T-cell (primary cell): ENCODE measurements at regions not wholly inside any gene's neighbourhood (a gene's known extent, or its start where the extent isn't known, plus 50 kb on each side); places are given as distances from the start of the nearest gene placed in this dataset.

ENCODE experiments used
- ATAC-seq, 4 experiments: fragments of 200-7000 bp in 3 of 4; fragments of 150-1000 bp in 1 of 4; cut with Tn5 transposase; replicated peaks in 1 of 4; 1 replicate in 3 of 4; 2 replicates in 1 of 4; pipeline ENCODE4 v1.10.0; 2021; ENCODE audit warnings: moderate library complexity in 3 of 4, mild to moderate bottlenecking in 2 of 4, moderate number of reproducible peaks in 1 of 4
- CTCF ChIA-PET, 2 donors: fragments of 300-600 bp; sonication (Branson Sonifier 250); formaldehyde crosslinking; loops; one replicate each; lab custom pipeline; 2022; ENCODE audit warnings: antibody characterized with exemption in 2 of 2; lab: Charles Lee
- POLR2A ChIA-PET, 2 donors: fragments of 300-600 bp; sonication (Branson Sonifier 250); formaldehyde crosslinking; loops; one replicate each; lab custom pipeline; 2022; ENCODE audit warnings: antibody characterized with exemption in 2 of 2; lab: Charles Lee
- DNase-seq, 35 experiments: peaks; one replicate each; pipeline versions ENCODE4 v3.0.0 to v3.0.0-alpha.2; 2013 to 2023
- H3K27ac ChIP-seq: one replicate; pipeline ENCODE4 v1.5.1; 2013; ENCODE audit warnings: low read length
- H3K27me3 ChIP-seq, 2 experiments: replicated peaks in 1 of 2; 1 replicate in 1 of 2; 2 replicates in 1 of 2; pipeline versions ENCODE4 v1.6.1 to v1.7.0; 2013; ENCODE audit warnings: low read length in 1 of 2, mixed read lengths in 1 of 2; ENCODE audit not compliant: control insufficient read depth in 2 of 2, insufficient read depth in 2 of 2; ENCODE audit errors: extremely low read depth in 1 of 2
- H3K36me3 ChIP-seq, 2 donors: 1 replicate in 1 of 2; 2 replicates in 1 of 2; pipeline versions ENCODE4 v1.6.1 to v1.7.0; 2013; ENCODE audit warnings: low read length in 1 of 2; ENCODE audit not compliant: control insufficient read depth in 2 of 2, insufficient read depth in 1 of 2; ENCODE audit errors: extremely low read depth in 1 of 2
- H3K4me1 ChIP-seq, 2 experiments: 1 replicate in 1 of 2; 2 replicates in 1 of 2; pipeline versions ENCODE4 v1.6.1 to v1.7.0; 2013; ENCODE audit warnings: low read length in 2 of 2, mixed read lengths in 1 of 2; ENCODE audit not compliant: insufficient read depth in 2 of 2, control insufficient read depth in 1 of 2; ENCODE audit errors: extremely low read depth in 1 of 2
- H3K4me3 ChIP-seq, 2 donors: 1 replicate in 1 of 2; 2 replicates in 1 of 2; pipeline versions ENCODE4 v1.5.1 to v1.7.0; 2013; ENCODE audit warnings: mild to moderate bottlenecking in 2 of 2, low read length in 1 of 2, moderate library complexity in 1 of 2; ENCODE audit not compliant: control insufficient read depth in 1 of 2; ENCODE audit errors: extremely low read depth in 1 of 2
- H3K9me3 ChIP-seq: 2 replicates; pipeline ENCODE4 v1.7.0; 2013
- H3K27ac Mint-ChIP-seq, 2 donors: one replicate each; pipeline ENCODE4 v1.8.0; 2020 to 2021; ENCODE audit warnings: mild to moderate bottlenecking in 2 of 2, mixed read lengths in 2 of 2
- H3K27me3 Mint-ChIP-seq, 2 donors: one replicate each; pipeline ENCODE4 v1.8.0; 2021 to 2022; ENCODE audit warnings: mixed read lengths in 2 of 2
- H3K36me3 Mint-ChIP-seq: one replicate; pipeline ENCODE4 v1.8.0; 2021; ENCODE audit warnings: mixed read lengths
- H3K4me1 Mint-ChIP-seq, 3 donors: one replicate each; pipeline ENCODE4 v1.8.0; 2020 to 2022; ENCODE audit warnings: mixed read lengths in 3 of 3, mild to moderate bottlenecking in 1 of 3
- H3K4me3 Mint-ChIP-seq, 3 donors: one replicate each; pipeline ENCODE4 v1.8.0; 2020 to 2022; ENCODE audit warnings: mild to moderate bottlenecking in 3 of 3, mixed read lengths in 3 of 3, moderate library complexity in 3 of 3
- H3K9me3 Mint-ChIP-seq, 3 donors: one replicate each; pipeline ENCODE4 v1.8.0; 2020 to 2022; ENCODE audit warnings: mixed read lengths in 3 of 3
- WGBS: methylation state at CpG from one replicate; pipeline ENCODE4 v1.1.5; 2013; ENCODE audit warnings: missing lambda C conversion rate; ENCODE audit not compliant: insufficient coverage; 5-methylcytosine and 5-hydroxymethylcytosine counted together

GRCh38 chr2:60678551-60678950 lies 77.5 kb upstream of the PAPOLG start:
- Histone ChIP-seq H3K36me3 (no peaks in the 10 kb centered on the region), H3K27me3 (peaks cover 0 to 17% of the 10 kb centered on the region in 2 experiments), H3K4me1 (peaks cover 0 to 5% of the 10 kb centered on the region in 2 experiments), H3K4me3 (no peak overlapping the region), H3K27ac (no peak overlapping the region), H3K9me3 (no peaks in the 10 kb centered on the region)
- Mint-ChIP-seq H3K36me3 (no peaks in the 10 kb centered on the region), H3K27ac (no peak overlapping the region), H3K9me3 (no peaks in the 10 kb centered on the region), H3K27me3 (peaks cover 18 to 23% of the 10 kb centered on the region in 2 donors), H3K4me3 (no peak overlapping the region), H3K4me1 (peaks cover 0 to 4% (median 2%) of the 10 kb centered on the region in 3 donors)
- POLR2A ChIA-PET = interaction anchor here in 1 of 2 donors (0.6 kb wide), 1 partner anchor 416 kb away, joined by 9 read pairs; no protein-coding TSS in a partner anchor
- ATAC-seq (no peak), DNase-seq (no peak)
- CTCF ChIA-PET = interaction anchor here in 1 of 2 donors (1.7 kb wide), 1 partner anchor 34 kb away, joined by 3 read pairs; no protein-coding TSS in a partner anchor
- WGBS = 89% methylated on average over 4 of the region's 7 CpGs

- WGBS = 69% methylated on average over 3 of the region's 9 CpGs
- CTCF ChIA-PET = no interaction called here
- ATAC-seq (no peak), DNase-seq (no peak)
- POLR2A ChIA-PET = no interaction called here
- Mint-ChIP-seq H3K4me3 (no peak overlapping the region), H3K36me3 (no peaks in the 10 kb centered on the region), H3K4me1 (peaks cover 0 to 4% (median 2%) of the 10 kb centered on the region in 3 donors), H3K9me3 (no peaks in the 10 kb centered on the region), H3K27ac (no peak overlapping the region), H3K27me3 (peaks cover 18 to 23% of the 10 kb centered on the region in 2 donors)
- no peaks in the 10 kb centered on the region for H3K9me3 ChIP-seq
- peaks cover 0 to 17% of the 10 kb centered on the region in 2 experiments for H3K27me3 ChIP-seq
- no peak overlapping the region for H3K4me3 ChIP-seq
- H3K36me3 ChIP-seq = no peaks in the 10 kb centered on the region
- H3K27ac ChIP-seq = no peak overlapping the region
- H3K4me1 ChIP-seq = peaks cover 0 to 5% of the 10 kb centered on the region in 2 experiments
Observed at GRCh38 chr2:60679036-60679780, 76.9 kb upstream of the PAPOLG start.

- H3K36me3 Mint-ChIP-seq = no peaks in the 10 kb centered on the region
- no CpG with 5 or more reads among the region's 3 CpGs for WGBS
- no peak for DNase-seq
- no peak overlapping the region for H3K27ac Mint-ChIP-seq
- H3K4me3 Mint-ChIP-seq = no peak overlapping the region
- ChIA-PET CTCF (no interaction called here), POLR2A (no interaction called here)
- H3K4me3 ChIP-seq = no peak overlapping the region
- no peaks in the 10 kb centered on the region for H3K9me3 Mint-ChIP-seq
- H3K9me3 ChIP-seq = no peaks in the 10 kb centered on the region
- H3K27me3 Mint-ChIP-seq = peaks cover 10 to 12% of the 10 kb centered on the region in 2 donors
- no peak overlapping the region for H3K27ac ChIP-seq
- H3K36me3 ChIP-seq = no peaks in the 10 kb centered on the region
- H3K4me1 ChIP-seq = no peaks in the 10 kb centered on the region
- ATAC-seq = no peak
- H3K4me1 Mint-ChIP-seq = no peaks in the 10 kb centered on the region
- H3K27me3 ChIP-seq = no peaks in the 10 kb centered on the region
Observed at GRCh38 chr2:60693551-60693950, 62.5 kb upstream of the PAPOLG start.

- Histone ChIP-seq H3K4me3 (no peak overlapping the region), H3K4me1 (no peaks in the 10 kb centered on the region), H3K9me3 (no peaks in the 10 kb centered on the region), H3K27me3 (no peaks in the 10 kb centered on the region), H3K27ac (no peak overlapping the region), H3K36me3 (no peaks in the 10 kb centered on the region)
- CTCF ChIA-PET = no interaction called here
- Mint-ChIP-seq H3K27me3 (peaks cover 2 to 8% of the 10 kb centered on the region in 2 donors), H3K4me3 (no peak overlapping the region), H3K9me3 (no peaks in the 10 kb centered on the region), H3K4me1 (no peaks in the 10 kb centered on the region), H3K27ac (no peak overlapping the region), H3K36me3 (no peaks in the 10 kb centered on the region)
- DNase-seq (no peak), ATAC-seq (no peak)
- WGBS = no CpG with 5 or more reads among the region's 4 CpGs
- POLR2A ChIA-PET = no interaction called here
Observed at GRCh38 chr2:60695793-60696192, 60.3 kb upstream of the PAPOLG start.

GRCh38 chr2:60699617-60700016 lies 56.5 kb upstream of the PAPOLG start:
- Mint-ChIP-seq H3K4me1 (no peaks in the 10 kb centered on the region), H3K4me3 (no peak overlapping the region), H3K27me3 (no peaks in the 10 kb centered on the region), H3K27ac (no peak overlapping the region), H3K36me3 (no peaks in the 10 kb centered on the region), H3K9me3 (no peaks in the 10 kb centered on the region)
- no peak overlapping the region for H3K4me3 ChIP-seq
- no peaks in the 10 kb centered on the region for H3K9me3 ChIP-seq
- CTCF ChIA-PET = no interaction called here
- 83% methylated on average over 1 of the region's 4 CpGs for WGBS
- DNase-seq (no peak), ATAC-seq (no peak)
- H3K4me1 ChIP-seq = no peaks in the 10 kb centered on the region
- no peaks in the 10 kb centered on the region for H3K36me3 ChIP-seq
- H3K27ac ChIP-seq = no peak overlapping the region
- peaks cover 0 to 3% of the 10 kb centered on the region in 2 experiments for H3K27me3 ChIP-seq
- POLR2A ChIA-PET = no interaction called here

GRCh38 chr2:60706021-60706420 lies 50.0 kb upstream of the PAPOLG start:
- H3K4me3 ChIP-seq = no peak overlapping the region
- no peaks in the 10 kb centered on the region for H3K36me3 Mint-ChIP-seq
- H3K4me1 ChIP-seq = no peaks in the 10 kb centered on the region
- peaks cover 0 to 6% of the 10 kb centered on the region in 2 experiments for H3K27me3 ChIP-seq
- ChIA-PET CTCF (interaction anchor here (0.5 to 4.6 kb wide), 8 partner anchors 30 to 1159 kb away, joined by 3 to 31 read pairs (median 6); no protein-coding TSS in a partner anchor), POLR2A (no interaction called here)
- peaks cover 5 to 9% of the 10 kb centered on the region in 2 donors for H3K27me3 Mint-ChIP-seq
- H3K36me3 ChIP-seq = no peaks in the 10 kb centered on the region
- no peaks in the 10 kb centered on the region for H3K9me3 ChIP-seq
- DNase-seq (no peak), ATAC-seq (no peak)
- no peak overlapping the region for H3K27ac ChIP-seq
- no peak overlapping the region for H3K4me3 Mint-ChIP-seq
- WGBS = no CpG with 5 or more reads among the region's 4 CpGs
- H3K9me3 Mint-ChIP-seq = no peaks in the 10 kb centered on the region
- H3K4me1 Mint-ChIP-seq = no peaks in the 10 kb centered on the region
- no peak overlapping the region for H3K27ac Mint-ChIP-seq
